DND-41 (cell line): ENCODE measurements at regions not wholly inside any gene's neighbourhood (a gene's known extent, or its start where the extent isn't known, plus 50 kb on each side); places are given as distances from the start of the nearest gene placed in this dataset.

ENCODE experiments used
- ATAC-seq: fragments of 200-7000 bp; cut with Tn5 transposase; 3 replicates; pipeline ENCODE4 v1.9.1; 2021; ENCODE audit warnings: low read depth; ENCODE audit not compliant: insufficient read depth
- DNase-seq: peaks from one replicate; pipeline ENCODE4 v3.0.0-alpha.2; 2020
- H2AFZ ChIP-seq: 2 replicates; pipeline ENCODE4 v1.6.0; 2012; ENCODE audit warnings: low read depth, low read length
- H3K27ac ChIP-seq: 2 replicates; pipeline ENCODE4 v1.5.1; 2012; ENCODE audit warnings: low read length, inconsistent platforms
- H3K27me3 ChIP-seq: fragments of 200-600 bp; sonication (generic); 2 replicates; pipeline ENCODE4 v1.6.0; 2012; ENCODE audit warnings: low read length, mild to moderate bottlenecking, inconsistent platforms; ENCODE audit not compliant: insufficient read depth, poor library complexity
- H3K36me3 ChIP-seq: 2 replicates; pipeline ENCODE4 v1.5.1; 2012; ENCODE audit warnings: low read length, inconsistent platforms; ENCODE audit not compliant: insufficient read depth
- H3K4me1 ChIP-seq: 2 replicates; pipeline ENCODE4 v1.5.1; 2012; ENCODE audit warnings: mild to moderate bottlenecking, low read length; ENCODE audit not compliant: insufficient read depth
- H3K4me2 ChIP-seq: 2 replicates; pipeline ENCODE4 v1.6.0; 2012; ENCODE audit warnings: mild to moderate bottlenecking, moderate library complexity, low read length, inconsistent platforms; ENCODE audit not compliant: insufficient read depth
- H3K4me3 ChIP-seq, 2 experiments: fragments of 200-600 bp in 1 of 2; shearing (Covaris generic) in 1 of 2; 2 replicates each; pipeline ENCODE4 v1.5.1; 2012 to 2016; ENCODE audit warnings: inconsistent platforms in 2 of 2, low read length in 2 of 2, mild to moderate bottlenecking in 2 of 2, low read depth in 1 of 2, moderate library complexity in 1 of 2
- H3K79me2 ChIP-seq: 2 replicates; pipeline ENCODE4 v1.6.0; 2012; ENCODE audit warnings: low read length, inconsistent platforms; ENCODE audit not compliant: insufficient read depth
- H3K9ac ChIP-seq: 2 replicates; pipeline ENCODE4 v1.6.0; 2012; ENCODE audit warnings: low read depth, mild to moderate bottlenecking, inconsistent platforms, low read length, moderate library complexity
- H3K9me3 ChIP-seq: 2 replicates; pipeline ENCODE4 v1.5.1; 2012; ENCODE audit warnings: low read length, moderate library complexity, mild to moderate bottlenecking, inconsistent platforms; ENCODE audit not compliant: insufficient read depth, severe bottlenecking
- H4K20me1 ChIP-seq: 2 replicates; pipeline ENCODE4 v1.6.0; 2012; ENCODE audit warnings: low read length; ENCODE audit not compliant: insufficient read depth
- EZH2 ChIP-seq: IDR thresholded peaks from 3 replicates; pipeline ENCODE4 v1.6.1; 2012; ENCODE audit warnings: borderline replicate concordance, low read depth, mild to moderate bottlenecking, moderate library complexity, low read length, inconsistent platforms; ENCODE audit not compliant: severe bottlenecking
- TF ChIP-seq, protein P1 (sequence below): IDR thresholded peaks from 2 replicates; pipeline ENCODE4 v1.5.1; 2012; ENCODE audit warnings: borderline replicate concordance, low read length, moderate library complexity, mild to moderate bottlenecking; ENCODE audit not compliant: poor library complexity, severe bottlenecking; ENCODE audit errors: extremely low read depth

DNA sequence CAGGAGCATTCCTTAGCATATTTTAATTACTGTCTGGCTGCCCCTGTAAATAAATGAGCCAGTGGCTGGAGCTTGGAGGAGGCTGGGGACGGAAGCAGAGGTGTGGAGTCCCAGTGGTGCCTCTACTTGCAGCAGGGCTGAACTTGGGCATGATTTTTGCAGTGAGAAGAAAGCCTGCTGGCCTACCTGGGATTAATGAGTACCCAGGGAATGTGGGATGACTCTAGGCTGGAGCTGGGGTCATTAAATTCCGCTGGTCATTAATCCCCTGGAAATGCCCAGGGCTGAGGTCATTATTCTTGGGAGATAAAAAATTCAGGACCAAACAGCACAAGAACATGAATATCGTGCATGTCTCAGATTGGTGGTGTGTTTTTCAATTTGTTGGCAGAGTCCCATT is 753.3 kb downstream of the VRK1 start:
- H3K4me1 ChIP-seq: no peaks in the 10 kb centered on the region

DNA sequence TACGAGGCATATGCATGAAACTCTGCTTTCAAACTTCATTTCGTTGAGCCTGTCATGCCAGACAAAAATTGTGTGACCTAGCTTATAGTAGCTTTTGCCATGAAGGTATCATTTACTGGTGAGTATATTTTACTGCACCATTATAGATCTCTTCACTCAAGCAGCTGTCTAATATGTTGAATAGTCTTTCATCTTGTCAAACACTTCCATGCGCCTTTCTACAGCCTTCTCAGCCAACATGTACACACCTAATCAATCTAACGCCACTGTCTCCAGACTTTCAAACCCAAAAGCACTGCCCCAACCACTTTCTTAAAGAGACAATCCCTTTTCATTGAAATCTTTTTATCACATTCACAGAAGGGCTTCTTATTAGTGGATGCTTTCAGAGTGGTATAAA is 757.4 kb downstream of the VRK1 start:
- no peak for TF ChIP-seq EZH2
- TF ChIP-seq, protein P1, sequence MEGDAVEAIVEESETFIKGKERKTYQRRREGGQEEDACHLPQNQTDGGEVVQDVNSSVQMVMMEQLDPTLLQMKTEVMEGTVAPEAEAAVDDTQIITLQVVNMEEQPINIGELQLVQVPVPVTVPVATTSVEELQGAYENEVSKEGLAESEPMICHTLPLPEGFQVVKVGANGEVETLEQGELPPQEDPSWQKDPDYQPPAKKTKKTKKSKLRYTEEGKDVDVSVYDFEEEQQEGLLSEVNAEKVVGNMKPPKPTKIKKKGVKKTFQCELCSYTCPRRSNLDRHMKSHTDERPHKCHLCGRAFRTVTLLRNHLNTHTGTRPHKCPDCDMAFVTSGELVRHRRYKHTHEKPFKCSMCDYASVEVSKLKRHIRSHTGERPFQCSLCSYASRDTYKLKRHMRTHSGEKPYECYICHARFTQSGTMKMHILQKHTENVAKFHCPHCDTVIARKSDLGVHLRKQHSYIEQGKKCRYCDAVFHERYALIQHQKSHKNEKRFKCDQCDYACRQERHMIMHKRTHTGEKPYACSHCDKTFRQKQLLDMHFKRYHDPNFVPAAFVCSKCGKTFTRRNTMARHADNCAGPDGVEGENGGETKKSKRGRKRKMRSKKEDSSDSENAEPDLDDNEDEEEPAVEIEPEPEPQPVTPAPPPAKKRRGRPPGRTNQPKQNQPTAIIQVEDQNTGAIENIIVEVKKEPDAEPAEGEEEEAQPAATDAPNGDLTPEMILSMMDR: no peak
- no peaks in the 10 kb centered on the region for H3K9me3 ChIP-seq

More for the DNA sequence above, 753.3 kb downstream of the VRK1 start:
- Histone ChIP-seq H3K27me3 (no peaks in the 10 kb centered on the region), H4K20me1 (no peaks in the 10 kb centered on the region), H3K79me2 (no peaks in the 10 kb centered on the region), H3K9ac (no peak overlapping the region), H3K4me3 (no peak overlapping the region), H3K27ac (no peak overlapping the region), H3K4me2 (no peak overlapping the region), H2AFZ (no peak overlapping the region), H3K36me3 (no peaks in the 10 kb centered on the region), H3K9me3 (no peaks in the 10 kb centered on the region)
- ATAC-seq (no peak), DNase-seq (no peak)
- no peak for TF ChIP-seq EZH2
- TF ChIP-seq, protein P1: no peak

DNA sequence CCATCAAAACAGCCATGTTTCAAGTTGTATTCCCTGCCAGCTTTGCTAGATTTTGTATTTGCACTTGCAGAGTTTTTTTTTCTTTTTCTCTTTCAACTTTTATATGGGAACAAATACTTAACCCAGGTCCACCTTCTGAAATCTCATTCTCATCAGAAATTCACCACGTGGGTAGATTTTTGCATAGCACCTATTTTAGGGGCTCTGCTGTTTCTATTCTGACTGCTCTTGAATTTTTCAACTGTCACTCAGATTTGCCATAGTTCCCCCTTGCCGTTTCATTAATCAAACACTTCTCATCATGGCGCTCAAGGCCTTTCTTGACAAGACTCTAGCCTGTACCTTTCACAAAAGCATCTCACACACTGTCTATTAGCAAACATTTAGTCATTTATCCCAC is 767.2 kb downstream of the VRK1 start:
- no peaks in the 10 kb centered on the region for H3K36me3 ChIP-seq
- H3K79me2 ChIP-seq: no peaks in the 10 kb centered on the region
- H3K4me3 ChIP-seq: no peak overlapping the region
- H3K27me3 ChIP-seq: no peaks in the 10 kb centered on the region
- no peak for DNase-seq
- TF ChIP-seq, protein P1: no peak
- TF ChIP-seq EZH2: no peak
- no peaks in the 10 kb centered on the region for H3K4me1 ChIP-seq
- H3K4me2 ChIP-seq: no peak overlapping the region
- no peak overlapping the region for H3K9ac ChIP-seq
- peaks cover 5% of the 10 kb centered on the region for H3K9me3 ChIP-seq
- no peak for ATAC-seq
- no peak overlapping the region for H2AFZ ChIP-seq
- no peak overlapping the region for H3K27ac ChIP-seq
- no peaks in the 10 kb centered on the region for H4K20me1 ChIP-seq

More for the DNA sequence above, 757.4 kb downstream of the VRK1 start:
- Histone ChIP-seq H3K4me2 (no peak overlapping the region), H3K79me2 (no peaks in the 10 kb centered on the region), H3K9ac (no peak overlapping the region), H3K4me3 (no peak overlapping the region), H3K27ac (no peak overlapping the region), H2AFZ (no peak overlapping the region), H3K27me3 (no peaks in the 10 kb centered on the region), H4K20me1 (no peaks in the 10 kb centered on the region), H3K36me3 (no peaks in the 10 kb centered on the region), H3K4me1 (no peaks in the 10 kb centered on the region)
- DNase-seq: no peak
- no peak for ATAC-seq

DNA sequence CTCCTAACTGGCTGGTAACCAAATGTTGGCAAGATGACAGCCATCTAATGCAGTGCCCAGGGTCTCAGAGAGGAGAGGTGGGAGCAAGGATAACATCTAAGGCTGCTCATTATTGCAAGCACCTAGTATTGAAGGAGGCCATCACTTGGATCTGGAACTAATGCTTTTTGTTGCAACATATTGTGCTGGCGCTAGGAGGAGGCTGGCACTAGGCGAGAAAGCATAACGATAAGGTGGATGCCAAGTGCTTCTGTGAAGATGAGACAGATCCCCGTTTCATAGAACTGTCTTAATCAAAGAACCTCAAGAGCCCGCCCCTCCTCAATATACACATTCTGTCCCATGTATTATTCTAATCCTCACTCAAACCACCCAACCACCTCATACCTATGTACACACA is 774.0 kb downstream of the VRK1 start:
- H3K27me3 ChIP-seq: no peaks in the 10 kb centered on the region
- no peak overlapping the region for H3K27ac ChIP-seq
- H3K9ac ChIP-seq: no peak overlapping the region
- H3K4me3 ChIP-seq: no peak overlapping the region
- H3K79me2 ChIP-seq: no peaks in the 10 kb centered on the region
- H3K36me3 ChIP-seq: no peaks in the 10 kb centered on the region
- peaks cover 3% of the 10 kb centered on the region for H3K9me3 ChIP-seq
- no peak for DNase-seq
- no peaks in the 10 kb centered on the region for H3K4me1 ChIP-seq
- ATAC-seq: no peak
- H4K20me1 ChIP-seq: no peaks in the 10 kb centered on the region
- no peak for TF ChIP-seq EZH2
- TF ChIP-seq, protein P1: no peak
- no peak overlapping the region for H2AFZ ChIP-seq
- H3K4me2 ChIP-seq: no peak overlapping the region
